DOHH2 (cell line): ENCODE measurements at regions not wholly inside any gene's neighbourhood (a gene's known extent, or its start where the extent isn't known, plus 50 kb on each side); places are given as distances from the start of the nearest gene placed in this dataset.

Source experiments
- CTCF ChIP-seq: fragments of 200-600 bp; sonication (generic); IDR thresholded peaks from one replicate; pipeline ENCODE4 v1.5.1; 2014; ENCODE audit warnings: antibody characterized with exemption, mild to moderate bottlenecking, low read depth, low read length; ENCODE audit not compliant: poor library complexity, severe bottlenecking
- EZH2phosphoT487 ChIP-seq: fragments of 200-600 bp; sonication (generic); IDR thresholded peaks from 2 replicates; pipeline ENCODE4 v1.6.1; 2017; ENCODE audit warnings: borderline replicate concordance, mild to moderate bottlenecking, antibody characterized with exemption, low read length, moderate library complexity, mixed read lengths

- no peak for TF ChIP-seq CTCF
- TF ChIP-seq EZH2phosphoT487 = no peak
Observed at GRCh38 chr7:131039355-131039762, 288.3 kb upstream of the MKLN1 start.
